ENCODE measurements at regions not wholly inside any gene's neighbourhood (a gene's known extent, or its start where the extent isn't known, plus 50 kb on each side); places are given as distances from the start of the nearest gene placed in this dataset.
"Not testable (repeated sequence)": the region's sequence is repeated elsewhere in the genome, so short reads cannot be mapped to it uniquely, and the experiment has no call there.

DNA sequence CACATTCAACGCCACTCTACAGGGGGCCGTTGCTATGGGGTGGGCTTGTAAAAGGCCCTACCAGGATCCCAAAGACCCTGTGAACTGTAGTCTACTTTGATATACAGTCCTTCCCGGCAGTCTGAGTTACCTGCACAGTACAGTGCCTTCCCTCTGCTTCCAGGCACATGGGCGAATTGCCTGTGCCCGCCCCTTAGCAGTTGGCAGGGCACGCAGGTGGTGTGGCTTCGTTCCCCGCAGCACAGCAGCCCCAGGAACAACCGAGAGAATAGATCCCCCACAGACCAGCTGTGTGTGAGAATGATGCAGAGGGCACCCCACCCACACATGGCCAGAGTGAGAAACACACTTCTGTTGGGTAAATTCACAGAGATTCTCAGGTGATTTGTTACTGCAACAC lies 60.6 kb downstream of the MRPL57 start:
- DNase-seq (ENCODE audit: low read depth in 6 of 9, low spot score in 9 of 9), result peak in 6 of 9 donors; percentile 33 to 82 (median 66)
- Histone ChIP-seq H3K27me3 (ENCODE audit: control insufficient read depth in 2 of 2, insufficient read depth in 1 of 2, low read length in 1 of 2) (no peaks in the 10 kb centered on the region), H3K27ac (ENCODE audit: low read depth in 1 of 2, low read length in 1 of 2) (peak overlapping the region; percentile 58 to 86), H3K4me3 (ENCODE audit: low read length in 2 of 2) (no peak overlapping the region), H3K9me3 (ENCODE audit: control insufficient read depth in 2 of 2, insufficient read depth in 1 of 2, low read length in 1 of 2) (peaks cover 0 to 6% of the 10 kb centered on the region in 2 donors), H3K4me1 (ENCODE audit: control insufficient read depth in 2 of 2, insufficient read depth in 2 of 2, low read length in 2 of 2) (peaks cover 17 to 48% of the 10 kb centered on the region in 2 donors), H3K36me3 (ENCODE audit: control insufficient read depth in 2 of 2, insufficient read depth in 2 of 2, low read length in 1 of 2) (no peaks in the 10 kb centered on the region)
- WGBS, result 9% methylated on average over 9 of the region's 9 CpGs

DNA sequence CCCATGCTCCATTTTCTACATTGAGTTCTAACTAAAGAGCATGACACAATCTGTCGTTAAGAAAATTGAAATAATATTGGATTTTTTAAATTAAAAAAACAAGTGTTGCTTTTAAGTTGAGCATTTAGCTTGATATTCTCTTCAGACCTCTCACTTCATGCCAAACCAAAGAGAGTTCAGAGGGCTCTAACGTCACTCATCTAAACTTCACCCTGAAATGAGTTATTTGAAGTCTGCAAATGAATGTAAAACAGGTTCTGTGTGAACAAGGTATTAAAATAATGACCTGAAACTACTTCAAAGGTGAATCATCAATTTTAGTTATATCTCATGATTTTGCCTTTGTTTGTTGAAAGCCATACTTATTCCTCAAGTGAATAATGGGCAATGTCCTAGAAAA lies 61.8 kb downstream of the MRPL57 start:
- Histone ChIP-seq H3K9me3 (ENCODE audit: control insufficient read depth in 2 of 2, insufficient read depth in 1 of 2, low read length in 1 of 2) (peaks cover 0 to 6% of the 10 kb centered on the region in 2 donors), H3K4me1 (ENCODE audit: control insufficient read depth in 2 of 2, insufficient read depth in 2 of 2, low read length in 2 of 2) (peaks cover 11 to 46% of the 10 kb centered on the region in 2 donors), H3K27ac (ENCODE audit: low read depth in 1 of 2, low read length in 1 of 2) (no peak overlapping the region), H3K36me3 (ENCODE audit: control insufficient read depth in 2 of 2, insufficient read depth in 2 of 2, low read length in 1 of 2) (no peaks in the 10 kb centered on the region), H3K4me3 (ENCODE audit: low read length in 2 of 2) (no peak overlapping the region), H3K27me3 (ENCODE audit: control insufficient read depth in 2 of 2, insufficient read depth in 1 of 2, low read length in 1 of 2) (no peaks in the 10 kb centered on the region)
- WGBS, result 33% methylated on average over 2 of the region's 2 CpGs
- DNase-seq (ENCODE audit: low read depth in 6 of 9, low spot score in 9 of 9), result no peak

DNA sequence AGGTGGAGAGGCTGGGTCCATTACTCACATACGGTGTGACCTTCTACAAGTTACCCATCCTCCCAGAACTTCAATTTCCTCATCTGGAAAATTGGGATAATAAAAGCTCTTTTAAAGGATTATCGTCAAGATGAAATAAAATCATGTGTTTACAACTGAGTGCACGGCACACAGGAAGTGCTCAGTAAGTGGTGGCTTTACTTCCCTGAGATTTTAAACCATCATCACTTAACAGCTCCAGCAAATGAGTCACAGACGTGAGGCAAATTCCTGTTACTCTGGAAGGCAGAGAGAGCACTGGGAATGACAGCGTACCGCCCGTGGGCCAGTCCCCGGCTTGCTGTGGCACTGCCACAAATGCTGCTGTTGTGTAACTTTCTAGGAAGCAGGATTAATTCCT lies 64.1 kb downstream of the MRPL57 start:
- peaks cover 0 to 6% of the 10 kb centered on the region in 2 donors for H3K9me3 ChIP-seq (ENCODE audit: control insufficient read depth in 2 of 2, insufficient read depth in 1 of 2, low read length in 1 of 2)
- no peaks in the 10 kb centered on the region for H3K27me3 ChIP-seq (ENCODE audit: control insufficient read depth in 2 of 2, insufficient read depth in 1 of 2, low read length in 1 of 2)
- H3K4me1 ChIP-seq (ENCODE audit: control insufficient read depth in 2 of 2, insufficient read depth in 2 of 2, low read length in 2 of 2), result peaks cover 11 to 43% of the 10 kb centered on the region in 2 donors
- H3K36me3 ChIP-seq (ENCODE audit: control insufficient read depth in 2 of 2, insufficient read depth in 2 of 2, low read length in 1 of 2), result no peaks in the 10 kb centered on the region
- no peak overlapping the region for H3K4me3 ChIP-seq (ENCODE audit: low read length in 2 of 2)
- 45% methylated on average over 8 of the region's 8 CpGs for WGBS
- H3K27ac ChIP-seq (ENCODE audit: low read depth in 1 of 2, low read length in 1 of 2), result no peak overlapping the region
- DNase-seq (ENCODE audit: low read depth in 6 of 9, low spot score in 9 of 9), result no peak

DNA sequence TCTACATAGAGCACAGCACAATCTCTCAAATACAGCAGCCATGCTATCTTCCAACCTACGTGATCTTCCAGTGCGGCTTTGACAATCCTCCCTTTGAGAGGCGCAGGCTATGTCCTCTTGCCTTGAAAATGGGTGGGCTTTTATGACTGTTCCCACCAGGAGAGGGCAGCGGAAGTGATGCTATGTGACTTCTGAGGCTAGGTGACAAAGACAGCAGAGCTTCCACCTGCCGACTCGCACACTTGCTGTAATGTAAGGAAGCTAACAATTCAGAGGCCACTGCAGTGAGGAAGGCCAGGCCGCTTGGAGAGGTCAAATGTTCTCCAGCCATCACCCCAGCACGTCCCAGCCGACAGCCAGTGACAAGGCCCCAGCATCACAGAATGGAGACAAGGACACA lies 65.8 kb downstream of the MRPL57 start:
- WGBS, result 88% methylated on average over 9 of the region's 9 CpGs
- peaks cover 10 to 30% of the 10 kb centered on the region in 2 donors for H3K4me1 ChIP-seq (ENCODE audit: control insufficient read depth in 2 of 2, insufficient read depth in 2 of 2, low read length in 2 of 2)
- H3K36me3 ChIP-seq (ENCODE audit: control insufficient read depth in 2 of 2, insufficient read depth in 2 of 2, low read length in 1 of 2), result no peaks in the 10 kb centered on the region
- peaks cover 0 to 6% of the 10 kb centered on the region in 2 donors for H3K9me3 ChIP-seq (ENCODE audit: control insufficient read depth in 2 of 2, insufficient read depth in 1 of 2, low read length in 1 of 2)
- H3K4me3 ChIP-seq (ENCODE audit: low read length in 2 of 2), result no peak overlapping the region
- H3K27ac ChIP-seq (ENCODE audit: low read depth in 1 of 2, low read length in 1 of 2), result no peak overlapping the region
- H3K27me3 ChIP-seq (ENCODE audit: control insufficient read depth in 2 of 2, insufficient read depth in 1 of 2, low read length in 1 of 2), result no peaks in the 10 kb centered on the region
- DNase-seq (ENCODE audit: low read depth in 6 of 9, low spot score in 9 of 9), result no peak

DNA sequence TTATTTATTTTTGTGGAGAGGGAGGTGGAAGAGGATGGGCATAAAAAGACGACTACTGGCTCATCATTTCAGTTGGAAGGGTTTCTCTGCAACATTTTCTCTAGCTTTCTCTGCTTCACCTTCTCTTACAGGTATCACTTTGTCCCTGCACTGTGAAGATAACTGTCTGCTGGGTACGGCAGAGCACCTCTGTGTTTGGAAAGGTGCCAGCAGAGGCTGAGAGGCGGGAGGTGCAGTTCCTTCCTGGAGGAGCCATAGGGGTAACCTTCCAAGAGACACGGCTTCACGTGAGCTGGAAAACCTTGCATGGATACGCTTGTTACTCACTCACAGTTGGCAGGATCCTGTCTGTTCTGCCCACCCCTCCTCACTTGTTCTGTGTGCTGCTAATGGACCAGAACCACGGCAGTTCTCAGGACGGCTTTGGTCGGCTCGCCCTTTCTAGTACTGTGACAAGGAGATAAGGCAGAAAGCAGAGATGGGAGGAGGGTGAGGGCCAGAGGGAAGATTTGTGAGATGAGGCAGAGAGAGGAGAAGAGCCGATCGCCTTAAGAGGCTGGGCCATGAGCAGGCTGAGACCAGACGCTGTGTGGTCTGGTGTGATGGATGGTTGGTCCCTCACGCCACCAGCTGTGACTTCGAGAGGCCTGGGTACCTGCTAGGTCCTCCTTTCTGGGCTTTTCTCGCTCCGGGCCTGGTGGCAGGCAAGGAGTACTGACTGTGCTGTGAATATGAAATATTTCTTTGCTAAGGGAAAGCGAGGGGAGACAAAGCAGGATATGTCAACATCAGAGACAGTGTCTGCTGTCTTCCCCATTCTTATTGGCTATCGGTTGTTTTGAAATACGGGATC lies 66.8 kb downstream of the MRPL57 start:
- Histone ChIP-seq H3K27ac (ENCODE audit: low read depth in 1 of 2, low read length in 1 of 2) (peak overlapping the region; percentile 43 to 46), H3K4me3 (ENCODE audit: low read length in 2 of 2) (no peak overlapping the region), H3K9me3 (ENCODE audit: control insufficient read depth in 2 of 2, insufficient read depth in 1 of 2, low read length in 1 of 2) (no peaks in the 10 kb centered on the region), H3K4me1 (ENCODE audit: control insufficient read depth in 2 of 2, insufficient read depth in 2 of 2, low read length in 2 of 2) (peaks cover 4 to 24% of the 10 kb centered on the region in 2 donors), H3K36me3 (ENCODE audit: control insufficient read depth in 2 of 2, insufficient read depth in 2 of 2, low read length in 1 of 2) (no peaks in the 10 kb centered on the region), H3K27me3 (ENCODE audit: control insufficient read depth in 2 of 2, insufficient read depth in 1 of 2, low read length in 1 of 2) (no peaks in the 10 kb centered on the region)
- WGBS, result 61% methylated on average over 20 of the region's 20 CpGs
- DNase-seq (ENCODE audit: low read depth in 6 of 9, low spot score in 9 of 9), result no peak

DNA sequence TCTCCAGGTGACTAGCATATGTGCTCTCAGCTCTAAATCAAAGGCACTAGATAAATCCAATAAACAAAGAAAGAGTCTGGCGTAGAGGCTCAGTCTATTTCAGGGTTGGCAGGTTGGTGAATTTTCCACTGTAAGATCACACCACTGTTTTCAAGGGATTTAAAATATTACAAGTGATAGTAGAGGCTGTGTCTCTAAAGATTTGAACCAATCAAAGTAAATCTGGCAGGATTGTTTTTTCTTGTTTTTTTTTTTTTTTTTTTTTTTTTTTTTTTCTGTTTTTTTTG lies 67.4 kb downstream of the MRPL57 start:
- not testable (repeated sequence) for H3K27ac ChIP-seq (ENCODE audit: low read depth in 1 of 2, low read length in 1 of 2); H3K4me3 ChIP-seq (ENCODE audit: low read length in 2 of 2); H3K9me3 ChIP-seq (ENCODE audit: control insufficient read depth in 2 of 2, insufficient read depth in 1 of 2, low read length in 1 of 2); H3K36me3 ChIP-seq (ENCODE audit: control insufficient read depth in 2 of 2, insufficient read depth in 2 of 2, low read length in 1 of 2); H3K27me3 ChIP-seq (ENCODE audit: control insufficient read depth in 2 of 2, insufficient read depth in 1 of 2, low read length in 1 of 2); DNase-seq (ENCODE audit: low read depth in 6 of 9, low spot score in 9 of 9)
- 58% methylated on average over 1 of the region's 1 CpG for WGBS
- H3K4me1 ChIP-seq (ENCODE audit: control insufficient read depth in 2 of 2, insufficient read depth in 2 of 2, low read length in 2 of 2), result peaks cover 4 to 24% of the 10 kb centered on the region in 2 donors

DNA sequence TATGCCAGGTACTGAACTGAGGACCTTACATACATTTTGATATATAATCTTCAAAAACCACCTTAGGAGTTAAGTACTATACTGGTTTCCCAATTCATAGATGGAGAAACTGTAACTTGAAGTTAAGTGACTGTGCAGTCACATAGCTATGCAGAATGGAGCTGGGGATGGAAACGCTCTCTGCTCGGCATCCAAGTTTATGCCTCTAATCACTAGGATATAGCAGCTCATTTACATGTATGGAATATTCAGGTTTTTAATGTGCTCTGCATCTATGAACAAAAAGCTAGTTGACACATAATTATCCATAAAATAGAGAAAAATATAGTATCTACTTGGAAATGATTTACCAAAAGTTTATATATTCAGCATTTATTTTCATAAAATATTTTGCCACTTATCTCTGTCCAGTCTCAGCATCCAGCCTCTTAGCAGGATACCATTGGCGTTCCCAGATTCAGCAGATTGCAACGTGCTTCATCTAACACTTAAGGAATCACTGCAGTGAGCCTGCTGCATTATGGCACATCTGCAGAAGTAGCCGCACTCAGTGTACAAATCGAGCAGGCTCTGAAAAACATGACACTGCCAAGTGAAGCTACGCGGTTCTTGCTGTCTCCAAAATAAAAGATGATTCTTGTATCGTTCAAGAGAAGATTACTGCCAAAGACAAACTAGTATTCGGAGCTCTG lies 70.4 kb downstream of the MRPL57 start:
- Histone ChIP-seq H3K4me3 (ENCODE audit: low read length in 2 of 2) (no peak overlapping the region), H3K27me3 (ENCODE audit: control insufficient read depth in 2 of 2, insufficient read depth in 1 of 2, low read length in 1 of 2) (no peaks in the 10 kb centered on the region), H3K36me3 (ENCODE audit: control insufficient read depth in 2 of 2, insufficient read depth in 2 of 2, low read length in 1 of 2) (no peaks in the 10 kb centered on the region), H3K27ac (ENCODE audit: low read depth in 1 of 2, low read length in 1 of 2) (no peak overlapping the region), H3K4me1 (ENCODE audit: control insufficient read depth in 2 of 2, insufficient read depth in 2 of 2, low read length in 2 of 2) (peaks cover 4 to 15% of the 10 kb centered on the region in 2 donors), H3K9me3 (ENCODE audit: control insufficient read depth in 2 of 2, insufficient read depth in 1 of 2, low read length in 1 of 2) (no peaks in the 10 kb centered on the region)
- WGBS, result 95% methylated on average over 10 of the region's 10 CpGs
- DNase-seq (ENCODE audit: low read depth in 6 of 9, low spot score in 9 of 9), result no peak

DNA sequence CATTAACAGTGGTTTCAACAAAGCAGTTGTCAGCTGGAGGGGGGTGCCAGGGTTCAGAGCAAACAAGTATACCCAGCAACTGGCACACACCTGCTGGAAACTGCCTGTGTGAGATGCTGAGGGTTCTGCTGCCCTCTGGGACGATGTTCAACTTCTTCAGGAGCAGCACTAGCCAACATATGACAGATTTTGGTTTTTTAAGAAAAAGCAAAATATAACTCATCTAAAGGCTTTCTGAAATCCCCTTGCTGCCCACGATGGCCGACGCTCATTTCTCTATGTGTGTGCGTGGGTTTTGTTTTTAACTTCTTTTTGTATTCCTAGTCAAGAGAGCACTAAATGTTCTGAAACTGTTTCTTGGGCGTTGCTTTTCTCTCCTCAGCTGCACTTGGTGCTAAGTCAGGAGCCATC lies 79.9 kb downstream of the MRPL57 start:
- H3K27ac ChIP-seq (ENCODE audit: low read depth in 1 of 2, low read length in 1 of 2), result peak overlapping the region; percentile 64 to 87
- 70% methylated on average over 6 of the region's 6 CpGs for WGBS

DNA sequence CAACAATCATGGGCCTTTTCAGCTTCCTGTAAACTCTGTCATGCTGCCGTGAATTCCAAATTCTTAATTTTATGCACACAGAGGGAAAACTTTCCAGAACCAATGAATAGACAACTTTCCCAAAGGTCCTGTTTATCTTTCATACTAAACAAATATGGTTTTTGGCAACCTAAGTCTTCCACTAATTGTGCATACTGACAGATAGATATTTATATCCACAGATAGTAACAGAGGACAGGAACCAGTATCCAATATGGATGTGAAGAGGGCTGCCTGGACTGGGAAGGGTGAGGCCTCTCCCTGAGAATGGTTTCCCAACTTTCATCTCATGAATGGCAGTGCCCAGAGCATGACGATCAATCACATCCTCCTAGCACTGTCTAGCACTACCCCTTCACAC lies 80.4 kb downstream of the MRPL57 start:
- H3K4me1 ChIP-seq (ENCODE audit: control insufficient read depth in 2 of 2, insufficient read depth in 2 of 2, low read length in 2 of 2), result peaks cover 2 to 12% of the 10 kb centered on the region in 2 donors
- peaks cover 0 to 3% of the 10 kb centered on the region in 2 donors for H3K9me3 ChIP-seq (ENCODE audit: control insufficient read depth in 2 of 2, insufficient read depth in 1 of 2, low read length in 1 of 2)
- H3K27me3 ChIP-seq (ENCODE audit: control insufficient read depth in 2 of 2, insufficient read depth in 1 of 2, low read length in 1 of 2), result no peaks in the 10 kb centered on the region
- no peaks in the 10 kb centered on the region for H3K36me3 ChIP-seq (ENCODE audit: control insufficient read depth in 2 of 2, insufficient read depth in 2 of 2, low read length in 1 of 2)
- no peak overlapping the region for H3K4me3 ChIP-seq (ENCODE audit: low read length in 2 of 2)
- DNase-seq (ENCODE audit: low read depth in 6 of 9, low spot score in 9 of 9), result no peak
- 93% methylated on average over 2 of the region's 2 CpGs for WGBS
- peak overlapping the region in 1 of 2 donors; percentile 87 for H3K27ac ChIP-seq (ENCODE audit: low read depth in 1 of 2, low read length in 1 of 2)

More for the DNA sequence above, 79.9 kb downstream of the MRPL57 start:
- no peaks in the 10 kb centered on the region for H3K27me3 ChIP-seq (ENCODE audit: control insufficient read depth in 2 of 2, insufficient read depth in 1 of 2, low read length in 1 of 2)
- peaks cover 2 to 12% of the 10 kb centered on the region in 2 donors for H3K4me1 ChIP-seq (ENCODE audit: control insufficient read depth in 2 of 2, insufficient read depth in 2 of 2, low read length in 2 of 2)
- no peaks in the 10 kb centered on the region for H3K36me3 ChIP-seq (ENCODE audit: control insufficient read depth in 2 of 2, insufficient read depth in 2 of 2, low read length in 1 of 2)
- peaks cover 0 to 3% of the 10 kb centered on the region in 2 donors for H3K9me3 ChIP-seq (ENCODE audit: control insufficient read depth in 2 of 2, insufficient read depth in 1 of 2, low read length in 1 of 2)
- H3K4me3 ChIP-seq (ENCODE audit: low read length in 2 of 2), result no peak overlapping the region
- DNase-seq (ENCODE audit: low read depth in 6 of 9, low spot score in 9 of 9), result peak in 4 of 9 donors; percentile 51 to 81 (median 53)
